ENCODE measurements at regions not wholly inside any gene's neighbourhood (a gene's known extent, or its start where the extent isn't known, plus 50 kb on each side); places are given as distances from the start of the nearest gene placed in this dataset.

GRCh38 chr9:82920154-82920553 lies 142.8 kb downstream of the RASEF start:
- TF ChIP-seq CTCF (IDR thresholded peaks at IDR 0.05) = no peak
- no peak for TF ChIP-seq EZH2 (IDR thresholded peaks at IDR 0.05)
- TF ChIP-seq EZH2phosphoT487 (IDR thresholded peaks at IDR 0.05) = no peak
